ENCODE measurements at regions not wholly inside any gene's neighbourhood (a gene's known extent, or its start where the extent isn't known, plus 50 kb on each side); places are given as distances from the start of the nearest gene placed in this dataset.

DNA sequence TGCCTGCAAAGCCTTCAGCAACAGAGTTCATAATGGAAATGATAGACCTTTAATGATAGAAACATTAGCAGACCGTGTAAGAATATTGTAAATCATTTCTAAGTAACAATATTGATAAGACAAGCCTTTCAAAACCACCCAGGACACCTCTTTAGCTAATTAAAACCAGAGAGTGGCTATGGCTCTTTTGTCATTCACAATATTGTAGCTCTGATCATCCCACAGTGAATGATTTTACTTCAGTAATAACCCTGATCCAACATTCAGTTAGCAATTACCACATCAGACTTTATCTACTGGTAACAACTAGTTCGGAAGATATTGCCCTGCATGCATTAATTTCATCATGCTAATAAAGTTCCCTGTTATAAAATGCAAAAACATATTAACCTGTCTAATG is 432.6 kb downstream of the DTWD2 start:
- Histone ChIP-seq H3K9me3 (no peaks in the 10 kb centered on the region), H3K27ac (no peak overlapping the region)
- 73 to 79% methylated on average over 2 of the region's 2 CpGs for WGBS, 2 donors

DNA sequence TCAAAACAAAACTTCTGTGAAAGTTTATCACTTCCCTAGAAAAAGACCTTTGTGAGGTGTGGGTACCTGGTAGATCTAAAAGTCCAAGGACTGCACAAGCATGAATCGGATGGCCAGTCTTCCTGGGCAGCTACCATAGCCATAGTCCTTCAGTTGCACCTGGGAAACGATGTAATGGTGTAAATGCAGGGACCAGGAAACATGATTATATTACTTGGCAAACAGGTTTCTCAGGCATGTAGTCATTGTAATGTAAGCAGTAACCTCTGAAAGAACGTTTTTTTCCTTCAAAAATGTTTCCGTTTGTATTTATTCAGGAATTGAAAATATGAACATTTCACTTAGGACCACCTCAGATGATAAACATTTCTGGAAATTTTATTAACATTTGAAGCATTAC is 433.4 kb downstream of the DTWD2 start:
- TF ChIP-seq POLR2A (IDR thresholded peaks at IDR 0.05), result no peak
- TF ChIP-seq, protein P1, sequence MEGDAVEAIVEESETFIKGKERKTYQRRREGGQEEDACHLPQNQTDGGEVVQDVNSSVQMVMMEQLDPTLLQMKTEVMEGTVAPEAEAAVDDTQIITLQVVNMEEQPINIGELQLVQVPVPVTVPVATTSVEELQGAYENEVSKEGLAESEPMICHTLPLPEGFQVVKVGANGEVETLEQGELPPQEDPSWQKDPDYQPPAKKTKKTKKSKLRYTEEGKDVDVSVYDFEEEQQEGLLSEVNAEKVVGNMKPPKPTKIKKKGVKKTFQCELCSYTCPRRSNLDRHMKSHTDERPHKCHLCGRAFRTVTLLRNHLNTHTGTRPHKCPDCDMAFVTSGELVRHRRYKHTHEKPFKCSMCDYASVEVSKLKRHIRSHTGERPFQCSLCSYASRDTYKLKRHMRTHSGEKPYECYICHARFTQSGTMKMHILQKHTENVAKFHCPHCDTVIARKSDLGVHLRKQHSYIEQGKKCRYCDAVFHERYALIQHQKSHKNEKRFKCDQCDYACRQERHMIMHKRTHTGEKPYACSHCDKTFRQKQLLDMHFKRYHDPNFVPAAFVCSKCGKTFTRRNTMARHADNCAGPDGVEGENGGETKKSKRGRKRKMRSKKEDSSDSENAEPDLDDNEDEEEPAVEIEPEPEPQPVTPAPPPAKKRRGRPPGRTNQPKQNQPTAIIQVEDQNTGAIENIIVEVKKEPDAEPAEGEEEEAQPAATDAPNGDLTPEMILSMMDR (IDR thresholded peaks at IDR 0.05), result no peak
- H3K4me1 ChIP-seq, result no peaks in the 10 kb centered on the region
- intact Hi-C loops (cut with DNase I), result no loop called here
- 33 to 44% methylated on average over 4 of the region's 4 CpGs for WGBS, 2 donors
- no peak overlapping the region for H3K27ac ChIP-seq
- no peaks in the 10 kb centered on the region for H3K36me3 ChIP-seq
- no peaks in the 10 kb centered on the region for H3K27me3 ChIP-seq
- no peak overlapping the region for H3K4me3 ChIP-seq
- DNase-seq, result no peak
- no peaks in the 10 kb centered on the region for H3K9me3 ChIP-seq

More for the DNA sequence above, 432.6 kb downstream of the DTWD2 start:
- H3K4me3 ChIP-seq, result no peak overlapping the region
- TF ChIP-seq, protein P1 (IDR thresholded peaks at IDR 0.05), result no peak
- no peak for TF ChIP-seq POLR2A (IDR thresholded peaks at IDR 0.05)
- no peaks in the 10 kb centered on the region for H3K4me1 ChIP-seq
- no peak for DNase-seq
- H3K36me3 ChIP-seq, result no peaks in the 10 kb centered on the region
- H3K27me3 ChIP-seq, result no peaks in the 10 kb centered on the region
- intact Hi-C loops (cut with DNase I), result no loop called here

DNA sequence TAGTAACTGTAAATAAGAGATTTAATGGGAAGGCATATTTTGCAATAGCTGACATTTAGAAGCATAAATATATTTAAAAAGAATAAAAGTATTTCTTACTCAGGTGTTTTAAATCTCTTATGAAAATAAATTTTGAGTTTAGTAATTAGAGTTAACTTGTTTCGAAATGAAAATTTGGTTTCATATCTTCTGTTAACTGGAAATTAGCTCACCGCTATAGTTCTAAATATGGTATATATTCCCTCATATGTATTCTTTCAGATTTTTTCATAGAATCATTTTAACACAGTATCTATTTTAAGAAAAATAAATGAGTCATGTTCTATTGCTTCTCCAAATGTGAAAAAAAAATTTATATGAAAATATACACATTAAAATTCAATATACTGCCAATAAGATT is 434.1 kb downstream of the DTWD2 start:
- H3K36me3 ChIP-seq, result no peaks in the 10 kb centered on the region
- TF ChIP-seq, protein P1 (IDR thresholded peaks at IDR 0.05), result no peak
- TF ChIP-seq POLR2A (IDR thresholded peaks at IDR 0.05), result no peak
- H3K4me1 ChIP-seq, result no peaks in the 10 kb centered on the region
- H3K4me3 ChIP-seq, result no peak overlapping the region
- no peaks in the 10 kb centered on the region for H3K27me3 ChIP-seq
- intact Hi-C loops (cut with DNase I), result no loop called here
- no peak for DNase-seq
- H3K27ac ChIP-seq, result no peak overlapping the region
- WGBS, 2 donors, result 82 to 88% methylated on average over 2 of the region's 2 CpGs
- no peaks in the 10 kb centered on the region for H3K9me3 ChIP-seq

DNA sequence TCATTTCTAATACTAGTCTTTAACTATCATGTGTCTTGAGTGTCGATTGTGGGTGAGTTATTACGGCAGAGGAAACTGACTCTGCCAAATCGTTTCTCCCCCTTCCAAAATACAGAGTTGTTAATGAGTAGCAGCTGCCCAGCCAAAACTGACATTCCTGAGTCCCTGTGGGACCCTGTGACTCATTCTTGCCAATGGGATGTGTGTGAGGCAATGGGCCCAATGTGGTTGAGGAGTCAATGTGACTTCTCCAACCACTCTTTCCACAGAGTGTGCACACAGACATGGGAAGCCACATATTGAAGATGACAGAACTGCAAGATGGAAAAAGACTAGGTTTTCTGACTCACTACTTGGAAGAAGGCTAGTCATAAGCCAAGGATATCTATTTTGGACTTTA is 434.7 kb downstream of the DTWD2 start:
- DNase-seq, result no peak
- TF ChIP-seq POLR2A (IDR thresholded peaks at IDR 0.05), result no peak
- TF ChIP-seq, protein P1 (IDR thresholded peaks at IDR 0.05), result no peak
- H3K36me3 ChIP-seq, result no peaks in the 10 kb centered on the region
- 53 to 67% methylated on average over 3 of the region's 3 CpGs for WGBS, 2 donors
- no peaks in the 10 kb centered on the region for H3K27me3 ChIP-seq
- H3K27ac ChIP-seq, result no peak overlapping the region
- intact Hi-C loops (cut with DNase I), result no loop called here
- no peaks in the 10 kb centered on the region for H3K4me1 ChIP-seq
- no peak overlapping the region for H3K4me3 ChIP-seq
- H3K9me3 ChIP-seq, result no peaks in the 10 kb centered on the region

DNA sequence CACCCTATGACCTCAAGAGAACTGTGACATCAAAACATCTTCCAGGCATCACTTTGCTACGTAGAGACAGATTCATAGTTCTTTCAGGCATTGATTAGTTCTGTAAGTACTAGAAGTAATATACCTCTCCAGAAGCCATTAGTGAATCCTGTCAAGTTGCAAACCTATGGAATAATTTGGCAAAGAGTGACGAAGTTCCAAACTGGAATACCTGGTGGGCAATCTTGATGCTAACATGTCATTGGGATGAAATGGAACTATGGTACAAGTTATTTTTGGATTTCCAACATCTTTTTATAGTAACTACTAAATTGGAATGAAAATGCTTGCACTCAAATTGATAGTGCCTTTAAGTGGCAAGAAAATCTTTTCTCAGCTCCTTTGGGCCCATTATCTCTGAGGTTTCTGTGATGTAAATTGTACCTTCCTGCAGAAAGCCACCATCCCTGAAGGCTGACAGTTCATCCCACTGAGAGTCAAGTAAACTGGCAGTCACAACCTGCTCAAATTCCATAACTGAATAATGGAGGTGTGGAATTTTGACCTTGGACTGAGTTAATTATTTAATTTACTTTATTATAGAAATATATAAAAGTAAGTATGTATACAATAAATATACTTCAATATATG is 435.5 kb downstream of the DTWD2 start:
- no peak for DNase-seq
- no peaks in the 10 kb centered on the region for H3K36me3 ChIP-seq
- H3K9me3 ChIP-seq, result no peaks in the 10 kb centered on the region
- WGBS, 2 donors, result 70 to 97% methylated on average over 2 of the region's 2 CpGs
- H3K4me3 ChIP-seq, result no peak overlapping the region
- TF ChIP-seq, protein P1 (IDR thresholded peaks at IDR 0.05), result no peak
- no peak for TF ChIP-seq POLR2A (IDR thresholded peaks at IDR 0.05)
- H3K27ac ChIP-seq, result no peak overlapping the region
- no peaks in the 10 kb centered on the region for H3K27me3 ChIP-seq
- H3K4me1 ChIP-seq, result no peaks in the 10 kb centered on the region
- intact Hi-C loops (cut with DNase I), result no loop called here
